ENCODE measurements at regions not wholly inside any gene's neighbourhood (a gene's known extent, or its start where the extent isn't known, plus 50 kb on each side); places are given as distances from the start of the nearest gene placed in this dataset.
A peak's percentile ranks its signal among the peaks of the same experiment; 100 is the strongest.
"Not testable (repeated sequence)": the region's sequence is repeated elsewhere in the genome, so short reads cannot be mapped to it uniquely, and the experiment has no call there.

GRCh38 chr2:215833531-215834162, 179.7 kb downstream of the MREG start:
- DNase-seq (ENCODE audit: extremely low read depth, low read depth), result peak; percentile 17

DNA sequence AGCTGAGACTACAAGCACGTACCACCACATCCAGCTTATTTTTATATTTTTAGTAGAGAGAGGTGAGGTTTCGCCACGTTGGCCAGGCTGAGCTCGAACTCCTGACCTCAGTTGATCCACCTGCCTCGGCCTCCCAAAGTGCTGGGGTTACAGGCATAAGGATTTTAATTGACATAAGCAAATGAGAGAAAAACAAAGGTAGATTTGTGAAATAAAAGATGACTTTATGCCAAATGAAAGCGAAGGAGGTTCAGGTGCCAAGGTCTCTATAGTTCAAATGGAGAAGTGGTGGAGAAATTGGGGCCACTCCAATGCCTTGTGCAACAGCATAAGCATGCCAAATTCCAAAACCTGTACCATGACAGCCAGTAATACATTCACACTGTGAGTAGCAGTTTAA, 180.6 kb downstream of the MREG start:
- no peak for DNase-seq (ENCODE audit: extremely low read depth, low read depth)

DNA sequence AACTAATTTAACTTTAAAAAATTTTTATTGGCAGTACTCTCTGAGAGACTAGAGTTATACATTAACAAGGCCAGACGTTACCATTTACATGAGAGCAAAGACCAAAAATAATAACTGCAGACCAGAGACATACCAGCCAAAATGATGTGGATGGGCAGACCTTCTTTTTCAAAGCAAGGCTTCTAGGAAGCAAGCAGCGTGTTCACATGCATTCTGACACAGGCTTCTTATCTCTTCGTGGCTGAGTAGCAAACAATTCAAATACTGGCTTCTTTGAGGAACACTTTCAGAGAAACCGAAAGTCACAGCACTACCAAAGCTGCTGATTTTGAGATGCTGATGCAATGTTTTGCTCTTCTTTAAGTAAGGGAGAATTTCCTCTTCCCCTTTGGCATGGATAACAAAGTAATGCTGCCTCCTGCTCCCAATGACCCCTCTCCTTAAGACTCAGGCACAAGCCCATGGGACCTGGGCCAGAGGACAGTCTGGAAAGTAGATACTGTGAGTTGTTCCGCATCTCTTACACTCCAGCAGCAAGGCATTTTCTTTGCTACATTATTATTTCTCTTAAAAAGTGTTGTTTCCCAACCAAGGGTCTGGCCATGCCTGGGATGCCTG, 181.9 kb downstream of the MREG start:
- no peak for DNase-seq (ENCODE audit: extremely low read depth, low read depth)

DNA sequence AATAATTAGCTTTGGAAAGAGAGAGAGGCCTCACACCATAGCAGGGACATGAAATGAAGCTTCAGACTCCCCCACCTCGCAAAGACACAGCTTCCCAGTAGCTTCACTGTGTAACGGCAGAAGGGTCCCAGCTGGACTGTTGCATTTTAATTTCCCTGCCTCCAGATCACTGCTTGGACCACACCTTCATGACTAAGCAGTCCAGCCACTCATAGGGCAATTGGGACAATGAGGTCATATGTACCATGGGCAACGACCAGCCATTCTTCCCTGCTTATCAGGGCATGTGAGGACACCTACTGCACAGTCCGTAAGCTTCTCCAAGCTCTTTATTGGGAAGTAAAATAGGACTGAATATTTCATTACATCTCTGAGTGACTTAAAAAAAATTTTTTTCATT, 183.0 kb downstream of the MREG start:
- peak; percentile 74 for DNase-seq (ENCODE audit: extremely low read depth, low read depth)

- DNase-seq (ENCODE audit: extremely low read depth, low read depth), result no peak
These were observed 184.1 kb downstream of the MREG start for GRCh38 chr2:215829261-215829660.

- DNase-seq (ENCODE audit: extremely low read depth, low read depth), result peak; percentile 68
These were observed 184.7 kb downstream of the MREG start for GRCh38 chr2:215828528-215829184.

DNA sequence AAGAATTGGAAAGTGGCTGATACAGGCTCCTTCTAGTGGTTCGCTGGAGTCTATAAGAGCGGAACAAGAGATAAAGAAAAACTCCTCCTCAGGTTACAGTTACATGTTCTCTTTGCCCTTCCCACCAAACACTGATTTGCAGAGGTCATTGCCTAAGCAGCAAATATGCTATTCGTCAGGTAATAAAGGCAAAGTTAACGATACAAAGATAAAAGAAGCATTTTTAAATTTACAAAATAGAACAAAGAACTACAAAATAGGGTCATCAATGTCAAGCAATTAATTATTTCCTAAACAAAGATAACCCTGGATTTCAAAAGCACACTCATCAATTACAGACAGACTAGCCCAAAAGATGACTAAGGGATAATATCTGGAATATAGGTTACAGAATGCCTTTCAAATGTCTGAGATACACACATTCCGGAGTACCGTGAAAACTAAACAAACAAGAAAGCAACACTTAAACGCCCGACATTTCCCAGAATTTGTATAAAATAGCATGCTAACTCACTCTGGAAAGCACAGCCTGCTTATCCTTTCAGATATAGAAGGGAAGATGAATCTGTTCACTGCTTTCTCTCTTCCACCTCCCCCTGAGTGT, 186.4 kb downstream of the MREG start:
- peak; percentile 30 for DNase-seq (ENCODE audit: extremely low read depth, low read depth)

DNA sequence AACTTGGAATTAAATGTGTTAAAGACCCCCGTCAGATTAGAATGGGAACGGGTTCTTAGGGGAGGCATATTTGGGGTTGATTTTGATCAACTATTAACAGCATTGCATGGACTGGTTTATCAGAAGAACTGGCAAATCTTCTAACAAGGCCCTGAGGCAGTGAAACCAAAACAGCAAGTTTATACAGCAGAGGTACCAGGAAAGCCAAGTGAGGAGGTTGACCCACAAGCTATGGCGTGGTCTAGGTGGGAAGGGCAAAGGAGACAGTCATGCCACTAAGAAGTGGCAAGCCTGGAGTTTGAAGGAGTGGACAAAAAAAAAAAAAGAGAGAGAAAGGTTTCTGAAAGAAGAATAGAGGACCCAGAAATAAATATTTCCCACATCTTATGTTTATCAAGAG, 187.0 kb downstream of the MREG start:
- no peak for DNase-seq (ENCODE audit: extremely low read depth, low read depth)

GRCh38 chr2:215825707-215826106, 187.6 kb downstream of the MREG start:
- DNase-seq (ENCODE audit: extremely low read depth, low read depth), result no peak

DNA sequence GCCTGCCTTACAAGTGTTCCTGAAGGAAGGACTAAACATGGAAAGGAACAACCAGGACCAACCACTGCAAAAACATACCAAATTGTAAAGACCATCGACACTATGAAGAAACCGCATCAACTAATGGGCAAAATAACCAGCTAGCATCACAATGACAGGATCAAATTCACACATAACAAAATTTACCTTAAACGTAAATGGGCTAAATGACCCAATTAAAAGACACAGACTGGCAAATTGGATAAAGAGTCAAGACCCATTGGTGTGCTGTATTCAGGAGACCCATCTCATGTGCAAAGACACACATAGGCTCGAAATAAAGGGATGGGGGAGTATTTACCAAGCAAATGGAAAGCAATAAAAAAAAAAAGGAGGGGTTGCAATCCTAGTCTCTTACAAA, 192.1 kb downstream of the MREG start:
- DNase-seq (ENCODE audit: extremely low read depth, low read depth), result not testable (repeated sequence)

GRCh38 chr2:215819713-215820112, 193.6 kb downstream of the MREG start:
- DNase-seq (ENCODE audit: extremely low read depth, low read depth), result not testable (repeated sequence)

- DNase-seq (ENCODE audit: extremely low read depth, low read depth), result no peak
These were observed 196.3 kb downstream of the MREG start for GRCh38 chr2:215817046-215817445.

DNA sequence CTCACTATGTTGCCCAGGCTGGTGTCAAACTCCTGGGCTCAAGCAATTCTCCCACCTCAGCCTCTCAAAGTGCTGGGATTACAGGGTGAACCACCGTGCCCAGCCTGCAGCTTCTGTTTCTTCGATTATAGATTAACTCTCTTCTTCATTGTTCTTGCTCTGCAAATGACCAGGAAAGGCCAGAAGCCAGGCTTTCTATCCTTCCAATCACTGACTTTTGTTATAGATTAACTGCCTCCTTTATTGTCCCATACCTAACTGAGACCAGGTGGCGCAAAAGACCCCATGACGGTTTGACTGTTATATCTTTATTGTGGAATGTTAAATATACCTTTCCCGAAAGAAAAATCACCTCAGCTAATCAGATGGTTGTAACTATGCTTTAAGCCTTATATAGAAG, 196.9 kb downstream of the MREG start:
- no peak for DNase-seq (ENCODE audit: extremely low read depth, low read depth)

GRCh38 chr2:215815960-215816359, 197.4 kb downstream of the MREG start:
- no peak for DNase-seq (ENCODE audit: extremely low read depth, low read depth)

DNA sequence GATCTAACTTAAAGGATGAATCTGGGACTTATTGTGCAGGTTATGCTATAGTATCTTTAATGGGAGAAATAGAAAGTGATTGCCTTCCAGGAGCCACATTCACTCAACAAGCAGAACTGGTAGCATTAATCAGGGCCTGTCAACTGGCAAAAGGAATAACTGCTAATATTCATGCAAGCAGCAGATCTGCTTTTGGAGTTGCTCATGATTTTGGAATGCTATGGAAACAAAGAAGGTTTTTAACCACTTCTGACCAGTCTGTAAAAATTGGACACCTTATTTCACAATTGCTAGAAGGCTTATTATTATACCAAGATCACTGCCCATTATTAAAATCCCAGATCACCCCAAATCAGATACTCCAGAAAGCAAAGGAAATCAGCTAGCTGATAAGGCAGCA, 200.4 kb downstream of the MREG start:
- DNase-seq (ENCODE audit: extremely low read depth, low read depth), result no peak

GRCh38 chr2:215811409-215812345, 201.7 kb downstream of the MREG start:
- DNase-seq (ENCODE audit: extremely low read depth, low read depth), result no peak

DNA sequence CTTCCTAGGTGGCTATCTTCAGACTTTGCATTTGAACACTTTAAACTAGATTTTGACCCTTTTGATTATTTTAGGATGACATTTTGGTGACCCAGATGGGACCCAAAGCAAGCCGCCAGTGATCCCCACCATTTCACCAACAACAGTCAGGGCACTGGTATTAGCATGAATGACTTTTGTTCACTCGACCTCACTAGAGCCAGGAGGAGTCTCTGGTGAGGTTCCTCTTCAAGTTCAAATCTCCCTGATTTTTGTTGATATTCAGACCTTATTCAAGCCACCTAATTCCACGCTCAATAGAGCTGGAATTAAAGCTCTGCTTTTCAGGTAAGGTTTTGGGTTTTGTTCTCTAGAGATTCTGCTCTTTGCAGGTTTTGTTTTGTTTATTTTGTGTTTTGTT, 202.3 kb downstream of the MREG start:
- no peak for DNase-seq (ENCODE audit: extremely low read depth, low read depth)

DNA sequence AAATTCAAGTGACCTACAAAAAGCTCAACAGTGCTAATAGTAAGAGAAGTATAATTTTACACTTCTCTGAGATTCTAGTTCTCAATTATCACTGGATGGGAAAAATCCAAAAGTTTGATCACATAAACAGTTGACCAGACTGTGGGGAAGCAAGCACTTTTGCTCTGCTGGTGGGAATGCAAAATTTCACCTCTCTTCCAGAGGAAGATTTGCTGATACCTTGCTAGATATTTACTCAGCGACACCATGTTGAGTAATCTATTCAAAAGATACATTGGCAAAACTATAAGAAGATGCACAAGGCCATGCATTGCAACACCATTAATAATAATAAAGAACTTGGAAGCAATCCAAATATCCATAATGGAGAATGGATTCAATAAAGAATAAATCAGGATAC, 204.4 kb downstream of the MREG start:
- DNase-seq (ENCODE audit: extremely low read depth, low read depth), result no peak

DNA sequence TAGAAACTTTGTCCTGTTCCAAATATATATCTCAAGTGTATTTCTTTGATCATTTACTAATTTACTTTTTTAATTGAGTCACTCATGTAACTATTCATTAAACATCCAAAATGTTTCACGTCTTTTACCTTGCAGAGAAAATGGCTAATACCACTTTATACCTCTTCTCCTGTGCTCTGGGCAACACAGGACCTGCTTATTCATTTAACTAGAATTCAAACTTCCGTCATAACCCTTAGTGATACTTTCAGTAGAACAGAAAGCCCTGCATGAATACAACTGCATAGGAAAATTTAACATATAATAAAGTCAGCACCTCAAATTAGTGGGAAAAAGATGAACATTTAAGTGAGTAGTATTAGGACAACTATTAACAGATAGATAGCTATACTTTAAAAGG, 205.2 kb downstream of the MREG start:
- no peak for DNase-seq (ENCODE audit: extremely low read depth, low read depth)

DNA sequence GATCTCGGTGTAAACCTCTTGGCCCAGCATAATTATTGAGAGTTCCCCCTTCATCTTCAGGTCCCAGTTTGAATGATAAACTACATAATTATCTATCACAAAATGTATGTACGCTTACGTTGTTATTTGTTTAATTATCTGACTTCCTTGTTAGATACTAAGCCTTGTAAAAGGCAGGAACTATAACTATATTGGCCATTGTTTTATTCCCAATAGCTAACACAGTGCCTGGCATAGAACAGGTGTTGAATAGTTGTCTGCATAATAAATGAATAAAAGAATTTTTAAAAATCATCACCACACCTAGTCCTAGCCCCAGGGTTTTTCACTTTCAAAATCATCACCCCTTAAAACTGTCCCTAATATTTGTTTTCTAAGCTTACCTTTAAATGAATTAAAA, 207.9 kb downstream of the MREG start:
- DNase-seq (ENCODE audit: extremely low read depth, low read depth), result no peak

DNA sequence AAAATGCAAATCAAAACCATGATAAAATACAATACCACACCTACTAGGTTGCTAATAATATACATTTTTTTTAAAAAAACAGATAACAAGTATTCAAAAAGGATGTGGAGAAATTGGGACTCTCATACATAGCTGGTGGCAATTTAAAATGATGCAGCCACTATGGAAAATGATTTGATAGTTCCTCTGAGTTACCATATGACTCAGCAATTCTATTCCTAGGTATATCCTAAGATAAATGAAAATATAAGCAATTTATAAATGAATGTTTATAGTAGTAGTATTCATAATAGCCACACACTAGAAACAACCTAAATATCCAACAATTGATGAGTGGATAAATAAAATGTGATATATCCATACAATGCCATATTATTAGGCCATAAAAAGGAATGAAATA, 210.2 kb downstream of the MREG start:
- DNase-seq (ENCODE audit: extremely low read depth, low read depth), result no peak
